ENCODE measurements at regions not wholly inside any gene's neighbourhood (a gene's known extent, or its start where the extent isn't known, plus 50 kb on each side); places are given as distances from the start of the nearest gene placed in this dataset.
"Not testable (repeated sequence)": the region's sequence is repeated elsewhere in the genome, so short reads cannot be mapped to it uniquely, and the experiment has no call there.

GRCh38 chr9:28127101-28127500 is 553.8 kb upstream of the C9orf72 start:
- no peak for DNase-seq

- DNase-seq: no peak
Measured at GRCh38 chr9:28134446-28134976, 561.2 kb upstream of the C9orf72 start.

DNA sequence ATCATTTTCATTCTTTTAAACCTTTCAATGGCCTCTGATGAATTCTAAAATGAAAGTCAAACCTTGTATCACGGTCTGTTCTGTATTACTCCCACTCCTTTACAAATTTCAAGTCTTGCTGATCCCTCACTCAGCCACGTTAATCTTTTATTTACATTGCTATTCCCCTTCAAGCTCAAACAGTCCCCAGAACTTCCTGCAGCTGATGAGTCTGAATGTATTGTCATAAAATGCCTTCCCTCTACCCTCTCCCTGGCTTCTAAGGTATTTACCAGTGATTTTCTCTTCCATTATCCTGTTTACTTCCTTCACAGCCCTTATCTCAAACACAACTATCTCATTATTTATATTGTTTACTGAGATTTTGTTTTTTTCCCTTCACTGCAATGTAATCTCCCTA is 562.3 kb upstream of the C9orf72 start:
- DNase-seq: no peak

- DNase-seq: no peak
Measured at GRCh38 chr9:28136113-28136512, 562.8 kb upstream of the C9orf72 start.

DNA sequence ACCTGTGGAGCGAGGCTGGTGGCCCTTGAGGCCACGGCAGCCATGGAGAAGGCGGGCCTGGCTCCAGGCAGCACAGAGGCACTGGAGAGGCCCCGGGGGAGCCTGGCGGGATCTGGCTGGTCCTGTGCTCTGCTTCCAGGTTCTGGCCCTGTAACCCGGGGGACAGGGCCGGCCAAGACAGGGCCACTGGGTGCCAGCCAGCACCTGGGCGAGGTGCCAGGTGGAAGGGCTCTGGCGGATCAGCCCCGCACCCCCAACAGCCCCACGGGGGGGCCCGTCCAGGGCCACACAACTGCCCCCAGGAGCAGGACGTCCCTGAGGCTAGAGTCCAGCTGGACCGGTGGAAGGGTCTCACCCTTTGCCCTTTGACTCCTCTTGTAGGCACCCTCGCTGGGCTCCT is 574.1 kb upstream of the C9orf72 start:
- DNase-seq: not testable (repeated sequence)

DNA sequence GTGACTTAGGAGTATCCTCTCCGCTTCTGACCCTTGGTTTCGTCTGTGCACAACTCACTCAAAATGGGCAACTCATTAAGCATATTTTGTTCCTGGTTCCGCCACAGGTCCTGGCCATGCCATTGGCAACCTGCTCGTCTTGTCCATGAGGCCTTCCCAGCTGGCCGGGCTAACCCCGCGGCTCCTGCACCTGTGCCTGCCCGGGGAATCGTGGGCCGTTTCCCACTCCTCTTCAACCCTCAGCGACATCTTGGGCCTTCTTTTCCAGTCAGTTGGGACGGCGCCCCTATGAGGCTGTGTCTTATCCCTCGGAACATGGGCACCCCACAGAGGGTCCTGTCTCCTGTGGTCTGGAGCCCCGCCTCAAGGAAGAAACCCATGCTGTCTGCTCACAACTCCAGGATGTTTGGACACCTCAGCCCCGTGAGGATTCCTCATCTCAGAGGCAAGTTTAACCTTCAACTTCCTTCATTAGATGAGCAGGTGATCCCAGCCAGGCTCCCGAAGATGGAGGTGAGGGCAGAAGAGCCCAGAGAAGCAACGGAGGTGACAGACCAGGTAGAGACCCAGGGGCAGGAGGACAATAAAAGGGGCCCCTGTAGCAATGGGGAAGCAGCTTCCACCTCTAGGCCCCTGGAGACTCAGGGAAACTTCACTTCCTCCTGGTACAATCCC is 574.8 kb upstream of the C9orf72 start:
- not testable (repeated sequence) for DNase-seq

DNA sequence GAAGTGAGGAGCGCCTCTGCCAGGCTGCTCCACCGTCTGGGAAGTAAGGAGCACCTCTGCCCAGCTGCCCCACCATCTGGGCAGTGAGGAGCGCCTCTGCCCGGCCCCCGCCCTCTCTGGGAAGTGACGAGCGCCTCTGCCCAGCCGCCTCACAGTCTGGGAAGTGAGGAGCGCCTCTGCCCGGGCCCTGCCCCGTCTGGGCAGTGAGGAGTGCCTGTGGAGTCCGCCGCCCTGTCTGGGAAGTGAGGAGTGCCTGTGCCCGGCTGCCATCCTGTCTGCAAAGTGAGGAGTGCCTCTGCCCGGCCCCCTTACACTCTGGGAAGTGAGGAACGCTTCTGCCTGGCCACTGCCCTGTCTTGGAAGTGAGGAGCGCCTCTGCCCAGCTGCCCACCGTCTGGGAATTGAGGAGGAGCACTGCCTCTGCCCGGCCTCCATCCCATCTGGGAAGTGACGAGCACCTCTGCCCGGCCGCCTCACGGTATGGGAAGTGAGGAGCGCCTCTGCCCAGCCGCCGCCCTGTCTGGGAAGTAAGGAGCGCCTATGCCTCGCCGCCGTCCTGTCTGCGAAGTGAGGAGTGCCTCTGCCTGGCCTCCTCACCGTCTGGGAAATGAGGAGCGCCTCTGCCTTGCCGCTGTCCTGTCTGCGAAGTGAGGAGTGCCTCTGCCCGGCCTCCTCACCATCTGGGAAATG is 576.2 kb upstream of the C9orf72 start:
- not testable (repeated sequence) for DNase-seq

DNA sequence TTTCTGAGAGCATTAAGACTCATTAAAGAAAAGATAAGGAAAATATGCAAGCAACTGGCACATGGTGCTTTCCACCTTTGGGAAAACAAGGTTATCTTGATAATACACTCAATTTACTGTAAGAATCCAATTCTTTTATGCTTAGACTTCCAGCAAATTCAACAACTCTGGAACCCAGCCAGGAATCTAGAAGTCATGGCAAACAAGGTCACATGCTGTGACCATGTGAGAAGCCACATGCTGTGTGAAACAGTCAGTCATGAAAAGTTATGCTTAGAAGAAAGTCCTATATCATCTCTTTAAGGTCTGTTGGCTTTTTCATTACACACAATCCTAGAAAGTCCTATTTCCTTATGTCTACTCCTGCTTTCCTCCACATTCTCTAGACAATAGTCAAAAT is 581.8 kb upstream of the C9orf72 start:
- DNase-seq: no peak

- no peak for DNase-seq
Measured at GRCh38 chr9:28155671-28156070, 582.4 kb upstream of the C9orf72 start.

DNA sequence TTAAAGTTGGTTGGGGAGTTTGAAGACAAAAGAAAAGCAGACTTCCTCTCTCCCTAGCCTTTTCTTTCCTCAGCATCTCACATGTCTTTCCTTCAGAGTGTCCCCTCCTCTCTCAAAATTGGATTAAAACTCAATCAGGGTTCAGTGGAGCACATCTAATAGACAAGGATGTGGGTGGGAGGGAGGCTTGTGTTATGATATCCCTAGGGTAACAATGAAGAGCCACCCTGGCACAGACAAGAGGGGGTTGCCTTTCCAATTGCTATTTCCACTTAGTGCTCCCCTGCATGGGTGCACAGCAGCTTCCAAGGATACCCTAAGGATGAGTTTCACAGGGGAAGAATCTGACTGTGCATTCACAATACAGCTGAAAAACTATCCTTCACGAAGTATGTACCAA is 585.2 kb upstream of the C9orf72 start:
- no peak for DNase-seq

DNA sequence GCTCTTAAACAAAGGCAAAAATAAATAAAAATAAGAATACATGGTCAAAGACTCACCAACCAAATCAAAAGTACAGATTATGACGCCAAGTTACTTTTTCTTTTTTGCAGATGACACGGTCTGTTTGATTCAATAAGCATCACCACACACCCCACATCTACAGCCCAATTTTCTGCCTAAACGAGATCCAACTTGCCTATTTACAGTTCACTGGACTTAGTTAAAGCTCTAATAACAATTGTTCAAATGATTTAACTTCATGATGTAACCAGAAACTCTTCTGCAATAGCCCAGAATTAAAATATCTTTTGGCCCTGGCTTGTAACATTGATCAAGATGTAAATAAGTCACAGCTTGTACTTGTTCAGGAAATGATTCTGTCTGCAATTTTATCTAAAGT is 590.3 kb upstream of the C9orf72 start:
- no peak for DNase-seq

DNA sequence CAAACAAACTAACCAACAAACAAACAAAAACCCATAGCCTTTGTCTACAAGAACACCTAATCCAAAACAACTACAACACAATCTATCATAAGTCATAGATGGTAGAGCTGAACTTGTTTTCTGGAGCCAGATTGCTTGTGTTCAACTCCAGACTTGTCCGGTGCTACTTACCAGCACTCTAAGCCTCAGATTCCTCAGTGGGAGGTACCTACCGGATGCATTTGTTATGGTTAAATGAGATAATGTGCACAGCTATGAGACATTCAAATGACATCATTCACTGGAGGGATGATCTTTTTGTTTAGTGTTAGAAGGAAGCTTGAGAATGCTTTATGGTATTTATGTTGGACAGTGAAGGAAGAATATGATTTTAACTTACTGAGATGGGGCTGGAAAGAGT is 592.9 kb upstream of the C9orf72 start:
- no peak for DNase-seq

DNA sequence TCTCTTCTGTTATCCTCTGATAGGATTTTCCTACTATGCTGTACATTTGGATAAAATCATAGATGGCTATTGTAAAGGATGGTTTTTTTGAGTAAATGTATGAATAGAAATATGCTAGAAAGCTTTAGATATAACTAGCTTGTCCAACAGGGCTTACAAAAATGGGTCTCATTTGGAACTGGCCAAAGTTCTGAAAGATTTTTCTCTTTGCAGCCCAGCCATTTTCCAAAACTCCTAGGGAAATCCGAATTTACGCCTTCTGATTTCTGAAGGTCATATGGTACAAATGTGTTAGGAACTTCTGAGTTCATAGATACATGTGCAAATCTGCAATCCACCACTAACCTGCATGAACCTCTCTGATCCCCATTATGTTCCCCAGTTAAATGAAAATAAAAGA is 603.9 kb upstream of the C9orf72 start:
- DNase-seq: no peak

DNA sequence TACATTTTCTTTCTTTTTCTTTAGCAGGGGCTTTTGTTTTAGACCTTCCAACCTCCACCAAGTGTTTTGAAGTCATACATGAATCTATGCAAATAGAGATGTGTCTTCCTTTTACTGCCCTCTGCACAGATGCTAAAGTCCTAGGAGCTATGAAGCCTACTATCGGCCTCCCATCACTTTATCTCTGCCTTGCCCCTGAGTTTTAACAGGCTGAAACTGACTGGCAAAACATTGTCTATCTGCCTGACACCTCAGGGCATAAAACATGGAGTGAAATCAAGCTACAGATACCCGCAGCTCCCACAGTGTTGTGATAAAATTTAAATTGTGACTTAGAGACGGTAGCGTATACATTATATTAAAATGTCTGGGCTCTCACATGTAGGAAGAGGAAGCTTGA is 604.6 kb upstream of the C9orf72 start:
- DNase-seq: no peak

DNA sequence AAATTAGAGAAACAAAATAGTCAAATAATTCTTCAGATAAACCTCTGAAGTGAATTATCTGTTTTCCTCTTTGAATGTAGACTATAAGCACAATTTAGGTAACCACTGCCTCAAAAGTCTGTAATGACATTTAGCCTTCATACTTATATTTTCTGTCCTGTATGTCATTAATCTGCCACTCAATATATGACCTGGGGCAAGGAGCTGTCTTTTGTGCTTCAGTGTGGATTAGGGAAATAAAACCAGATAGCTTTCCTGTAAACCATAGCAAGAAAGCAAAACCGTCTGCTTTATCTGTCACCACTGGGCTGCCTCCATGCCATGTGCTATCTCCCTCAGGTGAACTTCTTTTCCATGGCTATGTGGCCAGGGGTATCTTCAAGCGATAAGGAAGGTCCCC is 606.6 kb upstream of the C9orf72 start:
- DNase-seq: no peak

DNA sequence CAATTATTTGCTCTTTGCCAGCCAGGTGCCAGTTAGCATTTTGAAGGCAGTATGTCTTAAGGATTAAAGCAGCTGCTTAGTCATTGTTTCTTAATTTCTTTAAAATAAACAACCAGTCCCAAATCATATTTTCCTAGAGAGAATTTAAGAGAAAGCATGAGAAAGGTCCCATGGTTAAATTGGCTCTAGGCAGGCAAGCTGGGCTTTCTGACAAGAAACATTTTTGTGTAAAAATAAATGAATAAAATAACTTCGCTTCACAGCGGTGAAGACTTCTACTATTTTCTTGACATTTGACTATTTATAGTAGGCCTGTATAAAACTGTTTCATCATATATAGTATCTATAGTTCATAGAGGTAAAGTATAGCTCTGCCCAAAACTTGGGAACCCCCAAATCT is 617.7 kb upstream of the C9orf72 start:
- no peak for DNase-seq

- DNase-seq: no peak
Measured at GRCh38 chr9:28197653-28198052, 624.4 kb upstream of the C9orf72 start.

DNA sequence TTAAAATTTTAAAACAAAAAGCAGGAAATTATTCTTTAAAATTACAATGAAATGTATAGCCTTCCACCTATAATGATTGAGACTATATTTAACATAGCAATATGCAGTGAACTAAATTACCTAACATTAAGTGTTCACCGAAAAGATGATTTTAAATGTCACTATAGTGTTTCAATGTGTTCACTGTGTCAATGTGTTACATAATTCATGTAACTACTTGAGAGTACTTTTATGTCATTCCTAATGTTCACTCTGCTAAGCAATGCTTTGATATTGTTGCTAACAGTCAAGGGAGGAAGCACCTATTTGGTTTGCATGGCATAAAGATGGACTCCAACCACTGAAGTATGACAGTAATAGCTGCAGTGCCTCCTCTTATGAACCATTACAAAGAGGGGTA is 629.8 kb upstream of the C9orf72 start:
- DNase-seq: no peak

DNA sequence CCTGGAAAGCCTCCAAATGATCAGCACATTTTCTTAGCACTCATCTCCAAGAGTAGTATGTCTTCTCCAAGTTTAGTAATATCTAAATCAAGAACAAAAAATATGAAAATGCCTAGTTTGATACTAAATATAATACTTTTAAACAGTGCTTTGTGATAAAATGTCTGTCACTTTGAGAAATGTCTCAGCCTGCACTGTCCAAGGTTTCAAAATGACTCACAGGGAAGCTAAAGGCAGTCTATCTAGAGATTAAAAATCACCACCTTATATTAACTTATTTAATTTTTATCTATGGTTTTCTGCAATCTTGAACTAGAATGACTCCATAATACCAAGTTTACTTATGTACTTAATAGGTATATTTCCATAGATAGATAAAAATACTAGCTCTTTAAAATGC is 633.0 kb upstream of the C9orf72 start:
- DNase-seq: no peak

DNA sequence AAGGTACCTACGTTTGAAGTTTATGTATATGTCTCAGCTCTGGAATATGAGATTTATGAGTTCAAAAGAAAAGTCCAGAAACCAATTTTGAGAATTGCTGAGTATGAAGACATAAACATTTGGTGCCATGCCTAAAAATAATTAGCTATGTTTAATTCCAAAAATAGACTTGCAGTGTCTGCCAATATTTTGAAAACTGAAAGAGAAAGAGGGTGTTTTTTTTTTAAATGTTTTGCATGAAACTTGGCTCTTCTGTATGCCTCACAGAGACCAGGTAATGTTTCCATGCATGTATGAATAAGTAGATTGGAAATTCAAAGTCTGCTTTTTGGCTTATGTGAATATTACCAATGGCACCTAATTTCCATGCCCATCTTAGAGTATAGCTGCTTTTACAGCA is 634.4 kb upstream of the C9orf72 start:
- no peak for DNase-seq

DNA sequence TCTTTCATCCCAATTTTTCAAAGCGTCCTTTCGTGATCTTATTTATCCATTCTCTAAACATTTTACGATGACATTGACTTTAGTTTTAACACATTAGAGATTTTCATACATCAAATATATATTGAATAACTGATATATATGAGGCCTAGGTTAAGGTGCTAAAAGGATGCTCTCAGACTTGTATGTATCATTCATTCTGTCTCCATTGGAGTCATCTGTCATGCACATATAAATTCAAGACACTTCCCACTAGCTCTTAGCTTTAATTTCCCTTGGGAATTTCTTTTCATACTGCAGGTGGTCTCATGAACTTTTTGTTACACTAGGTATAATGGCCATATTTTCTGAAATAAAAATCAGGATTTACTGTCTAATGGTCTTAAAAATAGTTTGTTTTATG is 635.8 kb upstream of the C9orf72 start:
- no peak for DNase-seq

DNA sequence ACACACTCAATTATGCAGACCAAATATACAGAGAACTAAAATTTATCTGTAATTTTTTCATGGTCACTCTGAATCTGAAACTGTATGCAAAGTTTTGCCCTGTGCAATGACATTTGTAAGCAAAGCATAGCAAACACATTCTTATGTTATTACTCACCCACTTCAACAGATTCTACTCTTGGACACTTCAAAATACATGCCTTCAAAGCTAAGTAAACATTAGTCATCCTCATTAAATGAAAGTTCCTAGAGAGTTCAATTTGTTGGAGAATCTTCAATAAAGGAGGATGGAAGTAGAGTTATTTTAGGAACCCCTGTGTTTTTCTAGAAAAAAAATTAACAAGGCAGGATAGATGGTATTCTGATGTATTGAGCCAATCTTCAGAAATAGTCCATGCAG is 639.7 kb upstream of the C9orf72 start:
- DNase-seq: no peak

GRCh38 chr9:28215536-28216299 is 642.4 kb upstream of the C9orf72 start:
- no peak for DNase-seq

DNA sequence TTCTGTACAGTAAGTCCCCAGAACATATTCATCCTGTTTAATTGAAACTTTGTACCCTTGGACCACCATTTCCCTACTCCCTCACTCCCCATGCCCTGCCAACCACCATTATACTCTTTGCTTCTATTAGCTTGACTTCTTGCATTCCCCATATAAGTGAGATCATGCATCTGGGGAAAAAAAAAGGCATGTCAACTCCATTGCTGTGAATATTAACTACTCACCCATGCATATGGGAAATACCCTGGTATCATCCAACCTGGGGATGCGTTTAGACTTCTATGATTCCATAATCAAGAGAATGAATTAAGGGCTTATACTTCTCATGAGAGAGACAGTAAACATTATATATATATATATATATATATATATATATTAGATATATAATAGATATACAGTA is 659.4 kb upstream of the C9orf72 start:
- no peak for DNase-seq
